IPS DF 4.7 (cell line): ENCODE measurements at regions not wholly inside any gene's neighbourhood (a gene's known extent, or its start where the extent isn't known, plus 50 kb on each side); places are given as distances from the start of the nearest gene placed in this dataset.

Experiments
- DNase-seq: peaks from one replicate; pipeline ENCODE4 v3.0.0-alpha.2; 2013; ENCODE audit warnings: low spot score; ENCODE audit errors: extremely low read depth

GRCh38 chr22:27671413-27671935 is 130.1 kb downstream of the MN1 start:
- DNase-seq: no peak

- DNase-seq: no peak
Observed at GRCh38 chr22:27672721-27673418, 128.7 kb downstream of the MN1 start.

- DNase-seq: no peak
Observed at GRCh38 chr22:27673839-27674238, 127.7 kb downstream of the MN1 start.

GRCh38 chr22:27674261-27674923 is 127.2 kb downstream of the MN1 start:
- DNase-seq: no peak

GRCh38 chr22:27676545-27677213 is 124.9 kb downstream of the MN1 start:
- no peak for DNase-seq

GRCh38 chr22:27677905-27678458 is 123.6 kb downstream of the MN1 start:
- no peak for DNase-seq

GRCh38 chr22:27679176-27679575 is 122.4 kb downstream of the MN1 start:
- no peak for DNase-seq

- DNase-seq: no peak
Observed at GRCh38 chr22:27679693-27680488, 121.7 kb downstream of the MN1 start.

- DNase-seq: no peak
Observed at GRCh38 chr22:27680636-27681035, 120.9 kb downstream of the MN1 start.

- DNase-seq: no peak
Observed at GRCh38 chr22:27681037-27681436, 120.5 kb downstream of the MN1 start.

- DNase-seq: no peak
Observed at GRCh38 chr22:27682437-27682836, 119.1 kb downstream of the MN1 start.

GRCh38 chr22:27684901-27685300 is 116.7 kb downstream of the MN1 start:
- no peak for DNase-seq

GRCh38 chr22:27685515-27685914 is 116.0 kb downstream of the MN1 start:
- no peak for DNase-seq

- no peak for DNase-seq
Observed at GRCh38 chr22:27685970-27686369, 115.6 kb downstream of the MN1 start.

- no peak for DNase-seq
Observed at GRCh38 chr22:27686534-27686933, 115.0 kb downstream of the MN1 start.

GRCh38 chr22:27687984-27688545 is 113.5 kb downstream of the MN1 start:
- DNase-seq: no peak

GRCh38 chr22:27689664-27690063 is 111.9 kb downstream of the MN1 start:
- DNase-seq: no peak

GRCh38 chr22:27690599-27690998 is 111.0 kb downstream of the MN1 start:
- DNase-seq: no peak

- DNase-seq: no peak
Observed at GRCh38 chr22:27692243-27692642, 109.3 kb downstream of the MN1 start.

- no peak for DNase-seq
Observed at GRCh38 chr22:27695925-27696324, 105.6 kb downstream of the MN1 start.

GRCh38 chr22:27697888-27698287 is 103.7 kb downstream of the MN1 start:
- no peak for DNase-seq
